NAMALWA (cell line): ENCODE measurements at regions not wholly inside any gene's neighbourhood (a gene's known extent, or its start where the extent isn't known, plus 50 kb on each side); places are given as distances from the start of the nearest gene placed in this dataset.

Experiments
- DNase-seq: peaks from one replicate; pipeline ENCODE4 v3.0.0-alpha.2; 2015; ENCODE audit warnings: low spot score

GRCh38 chr3:132904-133303, 63.7 kb upstream of the CHL1 start:
- no peak for DNase-seq

DNA sequence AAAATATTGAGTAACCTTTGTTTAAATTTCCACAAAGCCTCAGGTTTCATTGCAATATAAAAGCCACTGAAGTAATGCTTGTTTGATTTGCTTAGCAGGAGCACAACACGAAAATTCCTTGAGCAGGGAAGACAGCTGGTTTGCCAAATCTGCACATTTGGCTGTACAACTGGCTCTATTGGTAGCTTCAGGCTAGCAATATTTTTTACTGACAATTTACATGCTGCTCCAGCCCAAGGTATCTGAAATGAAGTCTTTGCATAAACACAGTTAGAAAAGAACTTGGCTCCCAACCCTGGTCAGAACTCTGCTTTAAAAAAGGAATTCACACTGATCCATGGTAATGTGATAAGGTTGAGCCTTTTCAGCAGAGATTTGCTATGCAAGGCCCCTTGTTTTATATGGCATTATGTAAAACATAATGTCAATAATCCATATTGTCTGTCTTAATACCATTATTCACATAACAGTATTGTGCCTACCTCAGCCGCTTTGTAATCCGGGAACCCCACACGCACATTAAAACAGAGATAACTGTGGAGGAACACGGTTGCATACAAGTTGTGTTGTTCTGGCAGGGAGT, 55.7 kb upstream of the CHL1 start:
- DNase-seq: no peak
